CD4-positive, alpha-beta T cell treated with Interleukin-12 subunit alpha and Interleukin-12 subunit beta, for 1 hour (primary cell): ENCODE measurements at regions not wholly inside any gene's neighbourhood (a gene's known extent, or its start where the extent isn't known, plus 50 kb on each side); places are given as distances from the start of the nearest gene placed in this dataset.

Source experiments
- DNase-seq: peaks from one replicate; pipeline ENCODE4 v3.0.0-alpha.2; 2020

DNA sequence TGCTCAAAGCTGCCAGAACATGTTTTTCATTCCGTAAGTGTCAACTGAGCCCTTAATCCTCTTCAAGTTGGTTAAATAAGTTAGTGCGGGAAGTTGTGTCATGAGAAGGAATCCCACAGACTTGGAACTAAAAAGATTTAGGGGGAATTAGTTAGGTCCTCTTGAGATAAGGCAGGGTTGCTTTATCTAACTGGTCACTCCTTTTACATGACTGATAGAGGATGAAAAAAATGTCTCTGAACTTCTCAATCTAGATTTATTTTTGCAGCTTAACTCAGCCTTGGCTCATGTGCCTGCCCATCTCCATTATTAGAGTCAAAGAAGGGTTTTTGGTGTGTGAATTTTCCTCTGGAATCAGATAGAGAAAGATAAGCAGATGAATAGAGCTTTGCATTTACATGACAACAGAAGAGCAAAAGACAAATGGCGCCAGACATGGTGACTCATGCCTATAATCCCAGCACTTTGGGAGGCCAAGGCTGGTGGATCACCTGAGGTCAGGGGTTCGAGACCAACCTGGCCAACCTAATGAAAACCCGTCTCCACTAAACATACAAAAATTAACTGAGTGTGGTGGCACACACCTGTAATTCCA, 882.9 kb downstream of the RPA4 start:
- DNase-seq: no peak

DNA sequence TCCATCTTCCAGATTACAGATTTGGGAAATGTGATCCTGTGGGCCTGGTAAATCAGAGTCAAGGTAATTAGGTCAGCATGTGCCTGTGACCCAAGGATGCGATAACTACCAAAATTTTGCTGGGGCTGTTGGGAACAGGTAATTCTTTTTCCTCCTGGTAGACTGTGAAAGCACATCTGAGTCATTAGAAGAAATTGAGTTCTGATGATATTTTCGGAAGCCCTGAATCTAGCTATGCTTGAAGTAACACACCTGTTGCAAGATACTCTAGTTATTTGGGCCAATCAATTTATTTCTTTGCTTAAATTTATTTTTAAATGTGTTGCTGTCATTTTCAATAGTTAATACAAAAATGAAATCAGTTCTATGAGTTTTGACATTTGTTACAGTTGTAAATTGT, 903.6 kb downstream of the RPA4 start:
- no peak for DNase-seq

DNA sequence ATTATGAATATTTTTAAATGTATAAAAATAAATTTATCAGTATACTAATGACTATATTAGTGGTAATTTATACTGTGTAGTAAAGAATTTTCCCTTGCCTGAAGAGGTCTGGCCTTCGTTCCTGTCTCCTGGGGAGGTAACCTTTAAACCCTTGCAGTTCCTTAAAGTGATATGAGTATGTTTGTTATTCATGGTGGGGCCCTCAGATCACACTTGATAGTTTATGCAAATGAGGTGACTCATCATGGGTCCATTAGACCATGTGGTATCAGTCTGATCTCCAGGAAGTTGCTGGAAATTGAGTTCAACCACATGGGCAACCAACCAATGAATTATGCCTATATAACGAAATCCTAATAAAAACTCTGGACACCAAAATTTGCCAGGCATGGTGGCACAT, 904.1 kb downstream of the RPA4 start:
- no peak for DNase-seq

DNA sequence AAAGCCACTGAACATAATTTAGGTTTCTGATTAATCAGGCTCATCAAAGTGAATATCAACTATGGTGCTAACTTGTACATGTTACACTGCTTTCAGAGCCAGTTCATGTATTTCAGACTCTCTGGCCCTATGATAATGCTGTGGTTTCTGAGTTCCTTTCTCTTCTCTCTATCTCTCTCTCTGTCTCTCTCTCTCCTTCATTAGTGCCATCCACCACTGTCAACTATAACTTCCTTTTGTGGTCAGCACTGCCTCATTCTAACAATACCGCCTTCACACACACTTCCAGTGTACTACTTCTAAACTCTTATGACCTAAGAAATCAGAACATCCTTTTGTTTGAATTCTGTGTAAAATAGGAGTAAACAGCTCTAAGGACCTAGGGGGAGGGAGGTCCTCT, 907.1 kb downstream of the RPA4 start:
- DNase-seq: no peak

DNA sequence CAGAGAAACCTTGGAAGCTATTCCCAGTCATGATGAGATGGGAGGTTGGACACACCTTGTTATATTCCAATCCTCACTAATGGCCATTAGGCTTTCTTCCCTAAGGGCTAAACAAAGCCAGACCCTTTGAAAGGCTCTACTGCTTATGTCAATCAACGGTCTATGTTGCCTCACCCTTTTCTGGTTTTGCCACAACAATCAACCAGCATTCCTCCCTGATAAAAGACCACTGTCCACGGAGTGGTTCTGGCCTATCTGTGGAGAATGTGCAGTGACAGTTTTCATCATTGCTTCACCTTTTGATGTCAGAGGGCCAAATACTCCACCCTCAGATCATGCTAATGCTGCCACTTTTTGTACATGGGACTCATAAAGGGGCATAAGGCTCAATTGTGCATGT, 913.4 kb downstream of the RPA4 start:
- DNase-seq: no peak

DNA sequence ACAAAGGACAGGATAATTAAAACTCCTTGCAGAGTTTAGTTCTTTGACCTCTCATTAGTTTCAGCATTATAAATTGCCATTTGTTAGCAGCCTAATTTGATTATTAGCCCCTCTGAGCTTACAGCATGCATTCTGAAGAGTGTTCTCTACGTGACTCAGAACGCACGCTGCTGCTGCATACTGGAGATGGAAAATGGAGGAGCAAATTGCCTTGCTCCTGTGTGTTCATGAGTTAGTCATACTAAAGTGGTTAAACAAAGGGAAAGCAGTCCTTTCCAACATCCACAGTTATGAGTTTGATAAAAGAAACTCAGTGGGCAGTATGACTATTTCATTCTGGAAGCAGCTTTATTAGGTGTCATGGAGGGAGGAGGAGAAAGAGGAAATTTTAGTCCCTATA, 922.5 kb downstream of the RPA4 start:
- no peak for DNase-seq

DNA sequence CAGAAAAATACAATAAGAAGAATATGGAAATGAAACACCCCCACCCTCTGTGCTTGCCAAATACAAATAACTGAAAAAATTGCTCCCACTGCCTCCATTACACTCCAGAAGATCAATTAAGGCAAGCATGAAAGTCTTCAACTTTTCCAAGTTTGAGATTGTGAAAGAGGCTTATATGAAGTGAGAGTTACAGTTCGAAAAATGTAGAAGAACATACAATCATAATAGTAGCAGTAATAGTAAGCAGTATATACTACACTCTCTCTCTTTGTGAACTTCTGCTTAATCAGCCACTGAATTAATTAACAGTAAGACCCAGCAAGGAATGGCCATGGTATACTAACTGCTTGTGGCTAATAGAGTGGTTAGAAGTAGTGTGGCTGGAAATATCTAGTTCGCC, 923.2 kb downstream of the RPA4 start:
- no peak for DNase-seq

DNA sequence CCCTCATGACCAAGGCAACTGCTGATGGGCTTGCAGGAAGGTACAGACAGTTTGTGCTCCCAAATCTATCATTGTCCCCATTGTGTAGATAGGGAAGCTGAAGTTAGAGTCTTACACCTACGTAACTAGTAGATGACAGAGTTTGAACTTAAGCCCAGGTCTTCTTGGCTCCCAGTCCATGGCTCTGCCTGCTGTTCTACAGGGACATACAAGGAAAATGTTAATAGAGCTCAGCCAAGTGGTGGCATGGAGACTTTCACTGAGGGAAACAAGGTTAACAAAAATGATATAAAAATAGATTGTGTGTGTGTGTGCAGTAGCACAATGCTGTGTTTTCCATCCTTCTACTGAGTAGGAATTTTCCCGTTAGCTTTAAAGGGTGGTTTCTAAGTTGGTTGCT, 936.5 kb downstream of the RPA4 start:
- DNase-seq: no peak

DNA sequence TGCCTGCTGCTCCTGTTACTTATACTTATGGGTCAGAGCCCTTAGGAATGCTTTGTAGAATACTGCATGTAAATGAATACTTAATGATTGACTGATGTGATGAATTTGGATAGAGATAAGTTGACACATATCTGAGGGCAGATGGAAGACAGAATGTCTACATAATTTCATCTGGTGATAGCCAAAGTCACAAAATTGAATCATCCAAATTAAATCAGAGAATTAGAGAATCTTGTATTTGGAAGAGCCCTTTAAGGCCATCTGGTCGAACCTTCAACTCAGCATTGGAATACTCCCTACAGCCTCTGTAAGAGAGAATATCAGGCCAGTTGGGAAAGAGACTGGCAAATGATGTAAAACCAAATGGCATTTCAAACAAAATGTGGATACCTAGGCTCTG, 944.8 kb downstream of the RPA4 start:
- DNase-seq: no peak

DNA sequence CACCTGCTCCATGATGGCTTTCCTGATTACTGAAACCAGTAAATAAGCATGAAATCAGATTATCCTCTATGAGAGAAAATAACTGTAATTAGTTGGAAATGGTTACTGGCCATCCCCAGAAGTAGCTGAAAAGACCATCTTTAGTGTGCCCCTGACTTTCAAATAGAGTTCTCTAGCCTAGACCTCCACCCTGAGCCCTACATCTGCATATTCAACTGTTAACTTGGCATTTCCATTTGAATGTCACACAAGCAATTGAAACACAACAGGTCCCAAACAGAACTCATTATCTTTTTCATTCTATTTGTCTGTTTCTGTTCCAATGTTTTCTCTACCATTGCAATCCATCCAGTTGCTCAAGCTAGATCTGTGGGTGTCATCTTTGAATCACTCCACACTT, 952.3 kb downstream of the RPA4 start:
- no peak for DNase-seq

DNA sequence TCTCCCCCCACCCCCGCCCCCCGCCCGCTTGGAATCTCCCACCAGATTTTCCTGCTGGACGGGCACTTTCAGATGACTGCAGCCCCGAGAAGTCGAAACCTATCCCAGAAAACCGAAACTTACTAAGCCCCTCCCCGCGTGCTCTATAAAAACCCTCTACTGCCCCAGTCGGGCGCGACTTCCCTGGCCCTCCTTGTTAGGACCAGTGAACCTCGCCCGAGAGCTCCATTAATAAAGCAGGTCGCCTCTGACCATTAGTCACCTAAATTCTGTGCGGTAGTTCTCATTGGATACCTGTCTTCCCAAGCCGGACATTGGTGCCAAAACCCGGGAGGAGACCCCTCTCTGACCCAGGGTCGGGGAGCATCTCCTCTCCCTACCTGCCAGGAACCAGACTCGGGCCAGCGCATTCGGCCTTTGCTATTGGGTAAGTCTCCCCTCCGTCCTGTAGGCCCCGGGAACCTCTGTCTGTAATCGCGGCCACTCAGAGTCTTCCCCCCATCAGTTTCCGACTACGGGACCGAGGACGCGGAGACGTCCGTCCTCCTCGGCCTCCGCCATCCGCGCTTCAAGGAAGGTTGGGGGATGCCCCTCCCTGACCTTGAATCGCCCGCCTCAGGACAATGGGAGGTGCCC, 958.0 kb downstream of the RPA4 start:
- no peak for DNase-seq

DNA sequence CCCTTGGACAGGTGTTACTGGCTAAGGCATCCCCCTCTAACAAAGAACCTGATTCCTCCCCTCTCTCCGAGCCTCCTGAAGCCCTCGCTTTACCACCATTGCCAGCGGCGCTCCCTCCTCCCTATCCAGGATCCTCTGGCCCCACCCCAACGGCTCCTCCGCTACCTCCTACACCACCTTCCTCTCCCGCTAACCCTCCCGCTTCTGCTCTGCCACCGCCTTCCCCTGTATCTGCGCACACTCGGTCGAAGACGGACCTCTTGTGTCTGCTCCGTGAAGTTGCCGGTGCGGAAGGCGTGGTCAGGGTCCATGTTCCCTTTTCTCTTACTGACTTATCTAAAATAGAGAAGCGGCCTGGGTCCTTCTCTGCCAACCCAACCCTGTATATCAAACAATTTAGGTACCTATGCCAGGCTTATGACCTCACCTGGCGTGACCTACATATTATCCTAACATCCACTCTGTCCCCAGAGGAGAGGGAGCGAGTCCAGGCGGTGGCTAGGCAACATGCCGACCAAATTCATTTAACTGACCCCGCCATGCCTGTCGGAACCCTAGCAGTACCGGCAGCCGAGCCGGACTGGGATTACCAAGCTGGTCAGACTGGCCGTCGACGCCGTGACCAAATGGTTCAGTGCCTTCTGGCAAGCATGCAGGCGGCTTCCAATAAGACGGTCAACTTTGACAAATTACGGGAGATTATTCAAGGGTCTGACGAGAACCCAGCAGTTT, 958.9 kb downstream of the RPA4 start:
- no peak for DNase-seq

DNA sequence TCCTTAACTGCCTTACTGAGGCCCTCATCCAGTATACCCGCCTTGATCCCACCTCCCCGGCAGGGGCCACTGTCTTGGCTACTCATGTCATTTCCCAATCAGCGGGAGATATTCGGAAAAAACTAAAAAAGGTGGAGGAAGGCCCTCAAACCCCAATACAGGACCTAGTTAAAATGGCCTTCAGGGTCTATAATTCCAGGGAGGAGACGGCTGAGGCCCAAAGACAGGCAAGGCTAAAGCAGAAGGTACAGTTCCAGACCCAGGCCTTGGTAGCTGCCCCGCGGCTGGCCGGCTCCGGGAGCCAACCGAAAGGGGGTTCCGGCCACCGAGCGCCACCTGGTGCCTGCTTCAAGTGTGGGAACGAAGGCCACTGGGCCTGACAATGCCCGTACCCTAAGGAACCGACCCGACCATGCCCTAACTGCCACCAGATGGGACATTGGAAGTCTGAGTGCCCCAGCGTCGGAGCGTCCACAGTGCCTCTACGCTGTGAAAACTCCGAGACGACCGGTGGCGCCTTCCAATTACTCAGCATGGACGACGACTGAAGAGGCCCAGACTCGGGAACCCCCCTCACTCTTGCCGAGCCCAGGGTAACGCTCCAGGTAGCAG, 959.6 kb downstream of the RPA4 start:
- DNase-seq: no peak

DNA sequence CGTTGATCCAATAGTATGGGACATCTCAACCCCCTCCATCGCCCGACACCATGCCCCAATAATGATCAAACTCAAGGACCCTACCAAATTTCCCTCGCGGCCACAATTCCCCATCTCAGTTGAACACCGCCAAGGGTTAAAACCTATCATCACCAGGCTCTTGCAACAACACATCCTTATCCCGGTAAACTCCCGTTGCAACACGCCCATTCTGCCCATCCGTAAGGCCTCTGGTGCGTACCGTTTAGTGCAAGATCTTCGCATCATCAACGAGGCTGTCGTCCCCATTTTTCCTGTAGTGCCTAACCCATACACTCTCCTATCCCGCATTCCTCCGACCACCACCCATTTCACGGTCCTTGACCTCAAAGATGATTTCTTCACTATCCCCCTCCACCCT, 960.5 kb downstream of the RPA4 start:
- DNase-seq: no peak

DNA sequence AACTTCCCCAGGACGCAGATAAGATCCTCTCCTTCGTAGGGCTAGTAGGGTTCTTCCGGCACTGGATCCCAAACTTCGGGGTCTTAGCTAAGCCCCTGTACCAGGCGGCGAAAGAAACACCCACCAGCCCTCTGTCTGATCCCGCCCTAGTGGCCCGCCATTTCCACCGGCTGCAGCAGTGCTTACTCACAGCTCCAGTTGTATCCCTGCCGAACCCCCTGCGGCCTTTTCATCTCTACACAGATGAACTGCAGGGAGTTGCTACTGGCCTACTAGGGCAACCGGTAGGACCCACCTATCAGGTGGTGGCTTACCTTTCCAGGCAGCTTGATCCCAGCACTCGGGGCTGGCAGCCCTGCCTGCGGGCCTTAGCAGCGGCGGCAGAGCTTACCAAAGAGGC, 961.2 kb downstream of the RPA4 start:
- DNase-seq: no peak

DNA sequence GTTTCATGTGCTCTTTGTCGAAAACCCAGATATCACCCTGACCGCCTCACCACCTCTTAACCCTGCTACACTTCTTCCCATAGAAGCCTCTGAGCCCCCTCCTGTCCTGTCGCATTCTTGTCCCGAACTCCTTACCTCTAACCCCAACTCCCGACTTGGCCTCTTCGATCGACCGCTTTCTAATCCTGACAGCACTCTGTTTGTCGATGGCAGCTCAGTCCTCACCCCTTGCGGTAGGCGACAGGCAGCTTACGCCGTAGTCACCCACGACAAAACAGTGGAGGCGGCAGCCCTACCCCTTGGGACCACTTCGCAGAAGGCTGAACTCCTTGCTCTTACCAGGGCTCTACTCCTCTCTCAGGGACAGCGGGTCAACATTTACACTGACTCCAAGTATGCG, 961.7 kb downstream of the RPA4 start:
- DNase-seq: no peak

DNA sequence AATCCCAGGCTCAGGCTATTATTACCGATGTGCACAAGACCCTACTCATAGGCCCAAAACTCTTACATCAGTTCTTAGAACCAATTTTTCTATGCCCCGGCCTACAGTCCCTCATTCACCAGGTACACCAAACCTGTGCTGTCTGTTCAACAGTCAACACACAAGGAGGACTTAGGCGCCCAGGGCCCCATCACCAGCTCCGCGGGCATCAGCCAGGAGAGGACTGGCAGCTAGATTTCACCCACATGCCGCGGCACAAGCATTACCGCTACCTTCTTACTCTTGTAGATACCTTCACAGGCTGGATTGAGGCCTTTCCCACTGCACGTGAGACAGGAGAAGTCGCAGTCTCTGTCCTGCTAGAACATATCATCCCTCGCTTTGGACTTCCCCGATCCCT, 962.5 kb downstream of the RPA4 start:
- no peak for DNase-seq

DNA sequence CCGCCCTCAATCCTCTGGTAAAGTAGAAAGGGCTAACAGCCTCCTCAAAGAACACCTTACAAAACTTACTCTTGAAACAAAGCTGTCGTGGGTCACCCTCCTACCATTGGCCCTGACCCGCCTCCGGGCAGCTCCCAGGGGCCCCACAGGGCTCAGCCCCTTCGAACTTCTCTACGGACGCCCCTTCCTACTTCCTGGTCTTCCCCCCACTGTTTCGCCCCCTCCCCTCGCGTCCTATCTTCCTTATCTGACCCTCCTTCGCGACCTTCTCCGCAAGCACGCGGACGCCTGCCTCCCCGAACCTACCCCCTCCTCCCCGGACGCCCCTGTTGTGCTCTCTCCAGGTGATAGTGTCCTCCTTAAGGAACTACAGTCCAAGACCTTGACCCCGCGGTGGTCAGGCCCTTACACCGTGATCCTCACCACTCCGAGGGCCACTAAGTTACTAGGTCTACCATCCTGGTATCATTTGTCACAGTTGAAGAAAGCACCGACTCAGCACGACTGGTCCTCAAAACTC, 963.1 kb downstream of the RPA4 start:
- DNase-seq: no peak

DNA sequence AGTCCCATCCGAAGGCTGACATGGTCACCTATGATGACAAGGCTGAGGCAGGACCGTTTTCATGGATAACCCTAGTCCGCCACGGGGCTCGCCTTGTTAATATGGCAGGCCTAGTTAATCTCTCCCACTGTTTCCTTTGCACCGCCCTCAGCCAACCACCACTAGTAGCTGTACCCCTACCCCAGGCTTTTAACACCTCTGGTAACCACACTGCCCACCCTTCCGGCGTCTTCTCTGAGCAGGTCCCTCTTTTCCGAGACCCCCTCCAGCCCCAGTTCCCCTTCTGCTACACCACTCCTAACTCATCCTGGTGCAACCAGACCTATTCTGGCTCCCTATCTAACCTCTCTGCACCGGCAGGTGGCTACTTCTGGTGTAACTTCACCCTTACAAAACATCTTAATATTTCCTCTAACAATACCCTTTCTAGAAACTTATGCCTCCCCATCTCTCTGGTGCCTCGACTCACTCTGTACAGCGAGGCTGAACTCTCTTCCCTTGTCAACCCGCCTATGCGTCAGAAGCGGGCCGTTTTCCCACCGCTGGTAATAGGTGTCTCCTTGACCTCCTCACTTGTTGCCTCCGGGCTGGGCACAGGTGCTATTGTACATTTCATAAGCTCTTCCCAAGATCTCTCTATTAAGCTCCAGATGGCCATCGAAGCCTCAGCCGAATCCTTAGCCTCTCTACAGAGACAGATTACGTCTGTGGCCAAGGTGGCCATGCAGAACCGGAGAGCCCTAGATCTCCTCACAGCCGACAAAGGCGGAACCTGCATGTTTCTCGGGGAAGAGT, 964.4 kb downstream of the RPA4 start:
- no peak for DNase-seq

DNA sequence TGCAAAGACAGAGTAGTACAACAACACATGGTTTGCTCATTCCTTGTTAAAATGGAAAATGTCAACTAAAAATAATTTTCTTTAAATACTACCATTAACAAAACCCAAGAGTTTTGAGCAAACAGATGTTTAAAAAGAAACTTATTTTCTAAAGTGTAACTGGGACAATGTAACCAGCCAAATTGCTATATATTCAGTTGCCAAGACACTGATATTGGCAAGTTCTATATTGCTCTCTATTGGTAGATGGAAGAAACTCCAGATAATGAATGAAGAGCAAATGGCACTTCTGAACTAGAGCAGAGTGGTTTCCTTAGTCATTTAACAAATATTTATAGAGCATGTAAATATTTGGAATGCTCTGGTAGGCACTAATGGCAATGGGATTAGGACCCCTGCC, 966.2 kb downstream of the RPA4 start:
- no peak for DNase-seq

DNA sequence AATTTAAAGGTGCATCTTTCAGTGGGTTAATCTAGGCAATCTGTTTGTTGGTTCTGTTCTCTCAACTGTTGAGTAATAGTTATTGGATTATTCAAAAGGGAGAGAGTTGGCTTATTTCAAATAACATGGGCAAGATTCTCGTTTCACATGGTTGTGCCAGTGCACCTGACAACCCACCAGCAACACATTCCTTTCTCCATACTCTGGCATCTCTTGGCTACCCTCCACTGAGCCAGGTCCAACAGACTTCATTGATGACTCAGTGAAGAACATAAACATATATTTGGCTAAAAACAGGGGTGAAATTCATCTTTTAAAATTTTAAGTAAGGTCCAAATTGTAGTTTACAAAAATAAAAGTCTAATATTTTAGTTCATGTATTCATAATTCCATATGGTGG, 967.2 kb downstream of the RPA4 start:
- DNase-seq: no peak

DNA sequence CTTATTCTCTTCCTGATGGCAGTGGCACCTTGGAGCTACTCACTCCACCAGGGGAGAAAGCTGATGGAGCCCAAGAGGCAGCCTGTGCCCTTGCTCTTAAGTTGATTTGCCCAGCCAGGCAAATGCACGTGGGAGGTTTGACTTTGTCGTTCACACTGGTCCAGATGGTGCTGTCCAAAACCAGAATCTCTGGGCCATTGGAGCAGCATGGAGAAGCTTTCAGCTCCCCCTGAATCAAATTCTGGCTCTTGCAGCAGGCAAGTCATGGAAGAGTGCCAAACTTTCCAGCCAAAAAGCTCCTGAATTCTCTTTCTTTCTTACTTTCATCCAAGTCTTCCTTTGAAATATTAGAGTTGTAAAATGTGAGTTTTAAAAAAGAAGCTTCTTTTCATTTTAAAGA, 970.4 kb downstream of the RPA4 start:
- DNase-seq: no peak

DNA sequence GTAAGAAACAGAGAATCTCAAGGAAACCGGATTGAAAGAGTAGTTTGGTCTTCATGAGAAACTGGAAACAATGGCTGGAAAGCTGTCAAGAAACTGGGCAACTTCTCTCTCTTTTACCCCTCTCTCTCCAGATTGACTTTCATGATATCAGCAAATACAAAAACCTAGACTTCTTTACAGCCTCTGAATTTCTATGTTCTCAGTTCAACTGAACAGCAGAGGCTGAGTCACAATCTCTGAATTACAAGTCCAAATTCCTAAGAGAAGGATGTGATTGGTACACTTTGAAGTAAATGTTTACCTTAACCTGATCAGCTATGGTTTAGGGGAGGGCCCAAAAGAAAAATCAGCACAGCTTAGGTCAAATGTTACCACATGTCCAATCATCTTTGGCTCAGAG, 974.9 kb downstream of the RPA4 start:
- DNase-seq: no peak
